GM19239 (cell line): ENCODE measurements at regions not wholly inside any gene's neighbourhood (a gene's known extent, or its start where the extent isn't known, plus 50 kb on each side); places are given as distances from the start of the nearest gene placed in this dataset.

Experiments used
- DNase-seq: peaks from one replicate; pipeline ENCODE4 v3.0.0; 2011; ENCODE audit warnings: low spot score; ENCODE audit not compliant: insufficient read length
- FAIRE-seq: peaks from 2 replicates; lab custom pipeline; 2011; peaks lifted over from hg19 to GRCh38; lab: Jason Lieb, UNC

DNA sequence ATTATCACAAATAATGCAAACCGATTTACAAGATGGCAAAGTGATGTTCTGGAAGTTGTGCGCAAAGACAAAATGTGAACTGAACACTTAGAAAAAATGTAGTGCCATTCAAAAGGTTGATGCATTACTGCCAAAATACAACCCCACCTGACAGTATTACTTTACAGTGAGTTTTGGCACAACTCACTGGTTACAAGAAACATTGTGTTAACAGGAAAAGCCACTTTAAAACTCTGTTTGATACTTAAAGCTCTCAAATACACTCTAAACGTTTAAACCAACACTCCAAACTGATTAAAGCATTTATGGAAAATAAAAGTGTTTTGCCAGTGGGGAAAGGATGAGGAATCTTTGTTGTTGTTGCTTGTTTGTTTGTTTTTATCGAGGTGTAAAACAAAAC, 173.4 kb upstream of the SATB2 start:
- DNase-seq (no peak), FAIRE-seq (no peak)

- no peak for DNase-seq
- no peak for FAIRE-seq
Observed at GRCh38 chr2:199629301-199629700, 171.6 kb upstream of the SATB2 start.

- FAIRE-seq, result no peak
- no peak for DNase-seq
Observed at GRCh38 chr2:199627417-199627816, 169.7 kb upstream of the SATB2 start.

GRCh38 chr2:199624958-199625357, 167.2 kb upstream of the SATB2 start:
- DNase-seq (no peak), FAIRE-seq (no peak)

DNA sequence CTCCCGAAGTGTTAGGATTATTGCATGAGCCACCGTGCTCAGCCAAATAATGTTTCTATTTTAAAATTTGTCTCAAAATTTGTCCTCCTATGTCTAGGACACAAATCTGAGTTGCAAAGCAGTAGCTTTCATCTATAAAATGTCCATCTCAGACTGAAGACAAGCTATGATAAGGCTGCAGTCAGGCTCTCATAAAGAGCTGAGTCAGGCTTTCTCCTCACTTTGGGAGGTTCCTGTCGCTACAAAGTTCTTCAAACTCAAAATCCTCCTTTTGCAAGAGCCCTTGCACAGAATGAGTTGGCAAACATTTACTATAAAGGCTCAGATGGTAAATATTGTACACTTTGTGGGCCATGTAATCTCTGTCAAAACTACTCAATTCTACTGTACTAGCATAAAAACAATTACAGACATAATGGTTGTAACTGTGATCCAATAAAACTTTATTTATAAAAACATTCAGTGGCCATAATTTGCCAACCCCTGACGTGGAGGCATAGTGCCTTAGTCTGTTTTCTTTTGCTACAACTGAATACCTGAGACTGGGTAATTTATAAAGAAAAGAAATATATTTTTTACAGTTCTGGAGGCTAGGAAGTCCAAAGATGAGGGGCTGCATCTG, 154.9 kb upstream of the SATB2 start:
- FAIRE-seq (no peak), DNase-seq (no peak)

DNA sequence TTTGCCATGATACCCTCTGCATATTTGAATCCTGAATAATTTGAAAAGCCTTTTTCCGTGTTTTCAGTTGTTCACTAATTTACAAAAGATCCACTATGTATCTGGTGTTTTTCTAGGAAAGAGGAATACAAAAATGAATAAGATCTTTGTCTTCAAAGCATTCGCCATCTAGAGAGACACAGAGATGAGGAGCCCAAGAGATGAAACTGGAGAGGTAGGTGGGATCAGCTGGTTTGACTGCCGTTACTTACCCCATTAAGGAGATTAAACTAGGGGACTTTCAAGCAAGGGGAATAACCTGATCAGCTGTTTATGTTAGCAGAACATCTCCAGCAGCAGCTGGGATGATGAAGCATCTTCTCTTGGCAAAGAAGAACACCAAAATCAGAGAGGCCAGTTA, 150.2 kb upstream of the SATB2 start:
- FAIRE-seq (no peak), DNase-seq (no peak)

DNA sequence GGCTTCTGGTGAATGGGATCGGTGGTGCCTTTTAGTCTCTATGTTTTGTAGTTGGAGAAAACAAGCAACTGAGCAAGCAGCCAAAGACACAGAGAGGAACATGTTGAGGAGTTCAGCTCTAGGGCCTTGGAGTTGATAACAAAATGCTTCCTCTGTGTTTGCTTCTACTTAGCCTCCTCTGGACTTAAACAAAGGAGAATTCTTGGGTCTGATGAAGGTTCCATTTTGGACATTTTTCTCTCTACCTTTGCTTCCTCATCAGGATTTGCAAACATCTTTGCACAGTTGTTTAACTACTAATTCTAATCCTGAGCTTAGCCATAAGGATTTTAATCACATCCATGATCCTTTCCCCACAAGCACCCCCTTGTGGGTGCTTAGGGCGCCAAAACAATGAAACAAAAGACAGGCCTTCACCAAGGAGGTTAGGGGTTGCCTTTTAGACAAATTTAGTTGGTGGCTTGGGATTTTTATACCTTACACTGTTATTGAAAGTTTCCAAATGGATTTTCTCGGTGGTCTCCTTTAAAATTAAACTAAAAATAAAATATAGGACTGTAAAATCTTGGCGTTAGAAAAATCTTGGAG, 148.5 kb upstream of the SATB2 start:
- no peak for FAIRE-seq
- DNase-seq, result no peak

GRCh38 chr2:199603721-199604291, 146.1 kb upstream of the SATB2 start:
- FAIRE-seq, result no peak
- no peak for DNase-seq

DNA sequence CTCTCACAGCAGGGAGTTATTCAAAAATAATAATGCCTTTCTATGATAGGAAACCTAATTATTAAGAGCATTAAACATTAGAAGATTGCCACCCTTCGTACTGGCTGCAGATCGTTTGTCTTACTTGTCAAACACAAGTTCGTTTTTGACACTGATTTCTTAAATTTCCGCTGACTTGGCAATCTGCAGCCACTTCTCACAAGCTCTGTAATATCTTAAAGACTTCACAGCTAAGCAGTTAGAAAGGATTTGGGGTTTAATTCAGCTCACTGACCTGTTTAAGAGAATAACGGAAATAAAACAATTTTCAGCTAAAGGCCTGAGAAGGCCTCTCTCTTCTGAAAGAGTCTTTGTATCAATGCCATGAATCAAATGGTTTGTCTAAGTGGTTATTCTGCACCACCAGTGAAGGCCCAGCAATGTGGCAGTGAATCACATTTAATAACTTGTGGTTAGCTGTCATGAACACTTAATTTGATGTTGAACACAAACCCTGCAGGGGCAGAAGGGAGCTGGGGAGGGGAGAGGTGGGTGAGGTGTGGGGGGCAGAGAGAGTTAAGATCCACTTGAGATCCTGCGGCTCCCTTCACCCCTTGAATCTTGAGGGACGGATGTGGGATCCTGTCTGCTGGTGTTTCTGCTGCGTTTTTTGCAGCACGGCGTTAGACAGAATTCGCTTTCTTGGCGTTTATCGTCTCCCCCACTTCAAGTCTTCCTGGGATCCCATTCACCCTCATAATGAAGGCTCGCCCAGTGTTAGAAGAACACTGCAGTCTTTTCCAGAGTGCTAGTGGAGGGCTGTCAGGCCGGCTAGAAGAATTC, 145.4 kb upstream of the SATB2 start:
- DNase-seq (no peak), FAIRE-seq (no peak)

GRCh38 chr2:199602271-199602895, 144.6 kb upstream of the SATB2 start:
- DNase-seq (no peak), FAIRE-seq (no peak)

GRCh38 chr2:199596549-199596948, 138.8 kb upstream of the SATB2 start:
- DNase-seq, result no peak

GRCh38 chr2:199594443-199594842, 136.7 kb upstream of the SATB2 start:
- no peak for DNase-seq
- FAIRE-seq, result no peak

More at GRCh38 chr2:199596549-199596948, 138.8 kb upstream of the SATB2 start:
- FAIRE-seq, result no peak

GRCh38 chr2:199591826-199592225, 134.1 kb upstream of the SATB2 start:
- FAIRE-seq (no peak), DNase-seq (no peak)

DNA sequence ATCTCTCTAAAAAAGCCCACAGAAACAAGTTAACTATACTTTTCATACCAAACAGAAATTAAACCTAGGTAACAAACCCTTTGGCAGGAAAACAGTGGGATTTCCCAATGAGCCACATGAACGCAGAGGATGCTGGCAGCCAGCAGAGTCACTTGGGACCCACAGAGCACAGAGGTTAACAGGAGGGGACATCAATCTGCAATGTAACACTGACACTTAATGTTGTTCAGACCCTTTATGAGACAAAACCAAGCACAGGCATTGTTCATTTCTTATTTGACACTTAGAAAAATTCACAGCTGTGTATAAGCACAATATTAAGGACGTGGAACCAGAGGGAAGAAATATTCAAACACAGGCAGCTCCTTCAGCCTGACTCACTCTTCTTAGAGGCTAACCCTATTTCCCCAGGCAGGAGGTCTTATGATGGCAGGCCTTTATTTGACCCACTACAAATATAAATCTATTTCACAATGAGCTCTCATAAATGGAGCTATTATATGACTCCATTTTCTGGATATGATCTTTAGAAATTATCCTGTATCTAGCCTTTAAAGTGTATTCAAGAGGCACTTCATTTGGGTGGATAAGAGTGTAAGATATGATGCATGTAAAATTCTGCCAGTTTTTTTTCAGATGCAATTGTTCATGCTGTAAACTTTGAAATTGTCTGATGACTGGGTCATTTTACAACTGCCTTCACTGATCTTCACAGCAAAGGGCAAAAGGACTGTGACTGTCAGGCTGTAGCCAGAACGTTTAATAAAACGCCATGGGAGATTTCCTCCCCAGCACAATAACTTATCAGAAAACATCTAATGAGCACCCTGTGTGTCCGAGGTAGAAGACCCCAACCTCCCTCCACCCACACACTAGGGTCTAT, 132.8 kb upstream of the SATB2 start:
- FAIRE-seq, result no peak
- no peak for DNase-seq

GRCh38 chr2:199589306-199589705, 131.6 kb upstream of the SATB2 start:
- FAIRE-seq, result no peak
- no peak for DNase-seq

DNA sequence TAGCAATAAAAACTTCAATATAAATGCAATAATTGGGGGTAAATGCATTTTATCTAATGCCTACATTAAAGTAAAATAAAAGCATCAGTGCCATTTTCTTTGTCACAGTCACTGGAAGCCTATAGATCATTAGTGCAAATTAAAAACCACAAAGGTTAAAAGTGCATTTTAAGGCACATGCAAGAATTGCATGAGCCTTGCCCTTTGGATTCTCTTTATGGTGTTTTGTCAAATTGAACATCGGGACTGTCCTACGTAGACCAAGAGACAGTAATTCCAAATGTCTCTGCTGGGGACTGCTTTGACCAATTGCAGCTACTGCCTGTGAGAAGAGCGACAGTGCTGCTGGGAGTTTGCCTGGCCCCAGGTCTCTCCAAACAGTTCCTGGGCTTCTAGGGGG, 130.3 kb upstream of the SATB2 start:
- no peak for DNase-seq
- FAIRE-seq, result no peak

- FAIRE-seq (no peak), DNase-seq (no peak)
Observed at GRCh38 chr2:199586646-199587045, 128.9 kb upstream of the SATB2 start.

GRCh38 chr2:199583676-199584075, 125.9 kb upstream of the SATB2 start:
- DNase-seq, result no peak
- no peak for FAIRE-seq

- FAIRE-seq, result no peak
- DNase-seq, result no peak
Observed at GRCh38 chr2:199581935-199582360, 124.2 kb upstream of the SATB2 start.

GRCh38 chr2:199581408-199581807, 123.7 kb upstream of the SATB2 start:
- DNase-seq, result no peak
- FAIRE-seq, result no peak
